Skeletal muscle satellite cell (primary cell): ENCODE measurements at regions not wholly inside any gene's neighbourhood (a gene's known extent, or its start where the extent isn't known, plus 50 kb on each side); places are given as distances from the start of the nearest gene placed in this dataset.

ENCODE experiments used
- H3K27me3 ChIP-seq: 2 replicates; pipeline ENCODE4 v1.7.0; 2013; ENCODE audit warnings: low read length; ENCODE audit not compliant: control insufficient read depth, insufficient read depth
- H3K36me3 ChIP-seq: 2 replicates; pipeline ENCODE4 v1.7.0; 2013; ENCODE audit warnings: mild to moderate bottlenecking, control low read depth, low read length; ENCODE audit not compliant: insufficient read depth
- H3K4me1 ChIP-seq: 2 replicates; pipeline ENCODE4 v1.7.0; 2013; ENCODE audit warnings: low read length; ENCODE audit not compliant: control insufficient read depth, insufficient read depth
- H3K4me2 ChIP-seq: 2 replicates; pipeline ENCODE4 v1.7.0; 2013; ENCODE audit warnings: mild to moderate bottlenecking, low read length
- H3K4me3 ChIP-seq: 2 replicates; pipeline ENCODE4 v1.7.0; 2013; ENCODE audit warnings: low read length
- H3K9ac ChIP-seq: 2 replicates; pipeline ENCODE4 v1.7.0; 2013; ENCODE audit warnings: mild to moderate bottlenecking, low read depth, low read length, moderate library complexity
- H3K9me3 ChIP-seq: replicated peaks from 2 replicates; pipeline ENCODE4 v1.7.0; 2013; ENCODE audit warnings: mild to moderate bottlenecking, control low read depth, low read length

DNA sequence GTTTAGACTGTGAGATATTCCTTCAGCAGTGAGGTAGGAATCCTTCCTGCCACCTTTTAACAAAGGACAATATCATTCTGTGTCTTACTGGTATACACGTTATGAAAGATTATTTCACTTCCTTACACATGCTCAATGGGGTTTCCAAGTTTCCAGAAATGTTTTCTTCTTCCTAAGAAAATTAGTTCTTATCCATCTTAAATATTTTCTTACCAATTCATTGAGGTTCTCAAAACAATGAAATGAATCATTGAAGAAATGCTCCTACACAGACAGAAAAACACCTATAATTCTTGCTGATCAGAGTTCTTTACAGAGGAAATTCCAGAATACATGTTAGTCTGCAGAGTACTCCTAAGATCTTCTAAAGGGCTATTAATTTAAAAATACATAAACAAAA is 51.4 kb upstream of the SEC61G start:
- H3K36me3 ChIP-seq: no peaks in the 10 kb centered on the region
- no peaks in the 10 kb centered on the region for H3K9me3 ChIP-seq
- H3K27me3 ChIP-seq: no peaks in the 10 kb centered on the region
- peaks cover 22% of the 10 kb centered on the region for H3K4me1 ChIP-seq
- no peak overlapping the region for H3K4me3 ChIP-seq
- H3K4me2 ChIP-seq: peak overlapping the region; percentile 28
- H3K9ac ChIP-seq: peak overlapping the region; percentile 14

DNA sequence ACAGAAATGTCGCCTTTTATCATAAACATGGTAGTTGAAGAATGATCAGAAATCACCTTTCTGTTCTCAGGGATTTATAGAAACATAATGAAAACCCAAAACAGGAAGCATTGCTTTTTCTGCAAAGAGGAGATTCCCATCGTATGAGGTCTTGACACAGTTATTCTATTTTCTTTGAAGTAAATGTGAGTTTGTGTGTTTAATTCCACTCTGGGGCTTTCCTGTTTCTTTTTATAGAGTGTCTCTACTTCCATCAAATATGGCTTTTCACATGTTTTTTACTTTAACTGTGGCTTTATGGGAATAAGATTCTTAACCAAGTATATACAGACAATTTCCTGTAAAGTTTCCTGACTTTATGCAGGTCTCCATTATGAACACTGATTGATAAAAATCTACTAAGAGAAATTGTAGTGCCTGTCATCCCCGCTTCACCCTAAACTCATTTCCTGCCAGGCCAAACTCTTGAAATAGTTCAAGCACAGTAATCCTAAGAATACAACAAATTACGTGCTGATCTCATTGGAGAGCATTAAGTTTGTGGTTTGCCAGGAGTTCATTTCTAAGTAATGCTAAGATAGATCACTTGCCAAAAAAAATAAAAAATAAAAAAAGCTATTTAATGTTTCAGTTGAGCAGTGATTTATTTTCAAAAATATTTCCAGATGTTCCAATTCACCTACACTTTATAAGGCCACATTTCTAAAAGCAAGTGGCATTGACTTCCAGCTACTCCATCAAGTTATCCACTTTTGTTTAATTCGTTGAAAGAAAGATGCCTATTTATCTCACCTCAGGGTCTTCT is 52.2 kb upstream of the SEC61G start:
- Histone ChIP-seq H3K4me3 (no peak overlapping the region), H3K4me2 (peak overlapping the region; percentile 42), H3K27me3 (no peaks in the 10 kb centered on the region), H3K4me1 (peaks cover 22% of the 10 kb centered on the region), H3K9ac (no peak overlapping the region), H3K36me3 (no peaks in the 10 kb centered on the region), H3K9me3 (no peaks in the 10 kb centered on the region)

DNA sequence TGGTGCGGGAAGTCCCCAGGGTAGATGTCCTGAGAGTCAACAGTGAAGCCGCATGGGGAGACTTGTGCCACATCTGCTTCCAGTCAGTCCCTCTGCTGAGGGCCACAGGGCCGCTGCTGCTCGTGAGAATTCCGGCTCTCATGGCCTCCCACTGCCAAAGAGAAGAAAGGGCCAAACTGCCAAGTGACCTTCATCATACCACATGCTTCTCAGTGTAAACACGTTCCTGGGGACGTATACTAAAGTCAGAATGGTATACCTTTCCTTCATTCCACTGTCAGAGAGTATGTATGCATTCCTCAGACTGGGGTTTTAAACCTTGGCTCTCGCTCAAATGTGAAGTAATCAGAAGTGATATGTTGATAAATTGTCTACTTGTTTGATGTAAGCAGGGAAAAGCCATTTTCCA is 52.8 kb upstream of the SEC61G start:
- Histone ChIP-seq H3K9me3 (no peaks in the 10 kb centered on the region), H3K4me2 (peak overlapping the region; percentile 42), H3K4me3 (no peak overlapping the region), H3K4me1 (peaks cover 22% of the 10 kb centered on the region), H3K27me3 (no peaks in the 10 kb centered on the region), H3K36me3 (no peaks in the 10 kb centered on the region), H3K9ac (no peak overlapping the region)

DNA sequence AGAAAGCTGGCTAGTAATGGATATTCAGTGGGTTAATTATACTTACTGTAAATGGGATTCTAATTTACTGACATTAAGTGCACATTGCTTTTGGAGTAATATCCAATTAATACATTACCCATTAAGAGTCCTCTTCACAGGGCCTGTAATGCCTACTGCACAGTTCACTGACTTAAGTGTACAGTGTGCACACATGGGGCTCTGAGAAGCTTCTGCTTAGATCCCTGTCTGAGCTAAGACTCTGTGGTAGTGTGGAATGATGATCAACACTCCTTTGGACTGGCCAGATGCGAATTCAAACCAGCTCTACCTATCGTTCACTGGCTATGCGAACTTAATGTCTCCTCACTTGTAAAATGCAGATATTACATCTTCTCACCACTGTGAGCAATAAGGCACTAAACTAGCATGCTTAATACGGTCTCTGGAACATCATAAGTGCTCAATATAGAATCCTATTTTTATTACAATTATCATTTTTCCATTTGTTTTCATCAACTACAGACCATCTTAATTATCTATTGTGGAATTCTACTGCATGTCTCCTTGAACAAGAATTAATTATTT is 53.8 kb upstream of the SEC61G start:
- H3K27me3 ChIP-seq: no peaks in the 10 kb centered on the region
- H3K4me2 ChIP-seq: no peak overlapping the region
- H3K4me1 ChIP-seq: peaks cover 22% of the 10 kb centered on the region
- no peak overlapping the region for H3K9ac ChIP-seq
- H3K9me3 ChIP-seq: no peaks in the 10 kb centered on the region
- no peaks in the 10 kb centered on the region for H3K36me3 ChIP-seq
- H3K4me3 ChIP-seq: no peak overlapping the region

DNA sequence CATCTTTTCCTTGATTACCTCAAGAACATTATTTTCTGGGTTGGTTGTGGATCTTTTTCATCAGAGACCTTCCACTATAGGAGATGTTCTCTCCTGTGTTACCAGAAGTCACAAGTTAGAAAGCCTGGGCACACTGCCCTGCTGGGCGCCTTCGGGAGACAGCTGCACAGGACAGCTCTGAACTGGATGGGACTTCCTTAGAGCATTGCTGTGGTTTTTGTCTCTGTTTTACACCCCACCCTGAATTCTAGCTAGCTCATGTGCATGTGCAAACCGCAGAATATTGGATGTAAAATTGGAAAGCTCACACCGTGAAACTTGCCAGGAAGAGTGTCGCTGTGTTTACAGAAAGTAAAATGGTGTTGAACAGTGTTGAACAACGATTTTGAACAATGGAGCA is 54.4 kb upstream of the SEC61G start:
- H3K4me1 ChIP-seq: peaks cover 22% of the 10 kb centered on the region
- H3K9ac ChIP-seq: no peak overlapping the region
- no peaks in the 10 kb centered on the region for H3K9me3 ChIP-seq

DNA sequence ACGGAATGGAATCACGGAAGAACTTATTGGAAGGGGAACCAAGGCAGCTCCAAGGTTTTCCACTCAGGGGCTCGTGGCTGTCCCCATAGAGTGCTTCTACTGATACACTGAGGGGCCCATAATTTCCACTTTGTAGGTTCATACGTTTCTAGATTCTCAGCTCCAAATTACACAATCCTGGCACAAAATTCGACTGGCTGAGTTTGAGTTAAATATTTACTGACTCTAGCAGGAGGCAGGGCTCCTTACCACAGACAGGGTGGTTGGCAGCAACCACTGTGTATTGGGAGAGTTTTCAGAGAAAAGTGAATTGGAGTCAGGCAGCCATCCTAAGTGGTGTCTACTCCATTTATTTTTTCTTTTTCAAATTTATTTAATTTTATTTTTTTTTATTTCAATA is 55.4 kb upstream of the SEC61G start:
- Histone ChIP-seq H3K9ac (no peak overlapping the region), H3K4me3 (no peak overlapping the region), H3K27me3 (no peaks in the 10 kb centered on the region)

More for the DNA sequence above, 54.4 kb upstream of the SEC61G start:
- Histone ChIP-seq H3K27me3 (no peaks in the 10 kb centered on the region), H3K36me3 (no peaks in the 10 kb centered on the region), H3K4me2 (peak overlapping the region; percentile 20), H3K4me3 (no peak overlapping the region)

DNA sequence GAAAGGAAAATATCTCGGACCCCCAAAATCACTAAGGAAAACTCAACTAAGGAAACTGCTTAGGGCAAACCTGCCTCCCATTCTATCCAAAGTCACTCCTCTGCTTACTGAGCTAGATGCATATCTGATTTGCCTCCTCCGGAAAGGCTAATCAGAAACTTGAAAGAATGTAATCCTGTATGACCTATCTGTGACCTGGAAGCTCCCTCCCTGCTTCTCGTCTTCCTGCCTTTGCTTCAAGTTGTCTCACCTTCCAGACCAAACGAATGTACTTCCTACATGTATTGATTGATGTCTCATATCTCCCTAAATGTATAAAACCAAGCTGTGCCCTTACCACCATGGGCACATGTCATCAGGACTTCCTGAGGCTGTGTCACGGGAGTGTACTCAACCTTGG is 58.1 kb upstream of the SEC61G start:
- no peak overlapping the region for H3K4me2 ChIP-seq
- H3K36me3 ChIP-seq: no peaks in the 10 kb centered on the region
- H3K9me3 ChIP-seq: no peaks in the 10 kb centered on the region
- no peaks in the 10 kb centered on the region for H3K27me3 ChIP-seq
- H3K9ac ChIP-seq: no peak overlapping the region
- H3K4me1 ChIP-seq: peaks cover under 1% of the 10 kb centered on the region
- H3K4me3 ChIP-seq: no peak overlapping the region

More for the DNA sequence above, 55.4 kb upstream of the SEC61G start:
- Histone ChIP-seq H3K9me3 (no peaks in the 10 kb centered on the region), H3K4me1 (peaks cover 22% of the 10 kb centered on the region), H3K36me3 (no peaks in the 10 kb centered on the region), H3K4me2 (no peak overlapping the region)

DNA sequence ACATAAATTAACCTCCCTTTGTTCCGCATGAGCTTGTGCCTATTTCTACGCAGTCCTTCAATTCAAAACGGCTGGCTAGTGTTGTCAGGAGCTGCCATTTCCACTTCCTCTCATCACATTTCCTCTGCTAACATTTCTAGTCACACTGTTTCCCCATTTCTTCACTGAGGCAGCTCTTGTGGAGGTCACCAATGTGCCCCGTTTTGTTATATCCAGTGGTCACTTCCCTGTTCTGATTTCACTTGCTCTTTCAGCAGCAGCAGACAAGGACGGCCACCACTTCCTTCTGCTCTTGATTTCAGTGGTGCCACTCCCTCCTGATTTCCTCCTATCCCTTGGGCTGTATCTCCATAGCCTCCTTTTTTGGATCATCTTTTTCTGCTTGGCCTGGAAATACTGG is 64.8 kb upstream of the SEC61G start:
- H3K27me3 ChIP-seq: no peaks in the 10 kb centered on the region
- no peaks in the 10 kb centered on the region for H3K9me3 ChIP-seq
- peak overlapping the region; percentile 6 for H3K4me2 ChIP-seq
- no peaks in the 10 kb centered on the region for H3K4me1 ChIP-seq
- H3K36me3 ChIP-seq: no peaks in the 10 kb centered on the region
- no peak overlapping the region for H3K4me3 ChIP-seq
- no peak overlapping the region for H3K9ac ChIP-seq

DNA sequence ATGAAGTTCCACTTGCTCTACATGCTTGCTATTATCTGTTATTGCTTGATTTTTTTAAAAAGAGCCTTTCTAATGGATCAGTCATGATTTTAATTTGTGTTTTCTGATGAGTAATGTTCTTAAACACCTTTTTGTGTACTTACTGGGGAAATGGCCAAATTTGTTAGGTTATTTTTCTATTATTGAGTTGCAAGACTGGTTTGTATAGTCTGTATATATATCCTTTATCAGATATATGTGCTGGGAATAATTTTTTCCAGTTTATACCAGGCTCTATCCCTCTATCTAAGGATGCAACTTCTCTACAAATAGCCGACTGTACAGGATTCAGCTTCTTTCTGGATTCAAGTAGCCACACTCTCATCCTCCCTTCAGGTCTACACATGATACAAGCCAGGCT is 65.6 kb upstream of the SEC61G start:
- Histone ChIP-seq H3K4me2 (no peak overlapping the region), H3K36me3 (no peaks in the 10 kb centered on the region), H3K9me3 (no peaks in the 10 kb centered on the region), H3K4me1 (no peaks in the 10 kb centered on the region), H3K9ac (no peak overlapping the region), H3K4me3 (no peak overlapping the region), H3K27me3 (no peaks in the 10 kb centered on the region)

DNA sequence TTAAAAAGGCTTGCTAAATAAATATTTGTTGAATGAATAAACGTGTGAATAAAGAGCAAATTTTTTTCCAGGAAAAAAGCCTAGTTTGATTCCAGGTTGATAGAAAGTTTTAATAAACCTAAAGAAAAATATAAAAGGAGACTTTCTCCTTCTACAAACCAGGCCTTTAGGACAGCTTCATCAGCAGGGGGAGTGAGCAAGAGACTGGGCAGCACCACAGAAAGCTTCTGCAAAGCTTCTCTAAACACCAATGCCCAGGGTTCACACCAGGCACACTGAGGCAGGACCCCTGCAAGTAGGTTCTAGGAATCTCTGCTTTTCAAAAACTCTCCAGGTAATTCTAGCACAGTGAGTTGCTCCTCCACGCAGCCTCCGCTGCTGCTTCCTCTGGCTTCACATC is 66.4 kb upstream of the SEC61G start:
- Histone ChIP-seq H3K9ac (no peak overlapping the region), H3K4me1 (no peaks in the 10 kb centered on the region), H3K27me3 (no peaks in the 10 kb centered on the region), H3K36me3 (no peaks in the 10 kb centered on the region), H3K4me2 (no peak overlapping the region), H3K9me3 (no peaks in the 10 kb centered on the region), H3K4me3 (no peak overlapping the region)

DNA sequence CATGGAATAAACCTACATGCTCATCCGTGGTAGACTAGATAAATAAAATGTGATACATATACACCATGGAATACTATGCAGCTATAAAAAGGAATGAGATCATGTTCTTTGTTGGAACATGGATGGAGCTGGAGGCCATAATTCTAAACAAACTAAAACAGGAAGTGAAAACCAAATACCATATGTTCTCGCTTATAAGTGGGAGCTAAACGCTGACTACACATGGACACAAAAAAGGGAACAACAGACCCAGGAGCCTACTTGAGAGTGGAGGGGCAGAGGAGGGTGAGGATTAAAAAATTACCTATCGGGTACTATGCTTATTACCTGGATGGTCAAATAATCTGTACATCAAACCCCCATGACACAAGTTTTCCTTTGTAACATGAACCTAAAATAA is 68.7 kb upstream of the SEC61G start:
- Histone ChIP-seq H3K4me2 (no peak overlapping the region), H3K27me3 (no peaks in the 10 kb centered on the region), H3K4me1 (peaks cover 9% of the 10 kb centered on the region)

More for the DNA sequence above, 68.7 kb upstream of the SEC61G start:
- Histone ChIP-seq H3K9ac (no peak overlapping the region), H3K9me3 (no peaks in the 10 kb centered on the region), H3K4me3 (no peak overlapping the region), H3K36me3 (no peaks in the 10 kb centered on the region)
